ENCODE measurements at regions not wholly inside any gene's neighbourhood (a gene's known extent, or its start where the extent isn't known, plus 50 kb on each side); places are given as distances from the start of the nearest gene placed in this dataset.

DNA sequence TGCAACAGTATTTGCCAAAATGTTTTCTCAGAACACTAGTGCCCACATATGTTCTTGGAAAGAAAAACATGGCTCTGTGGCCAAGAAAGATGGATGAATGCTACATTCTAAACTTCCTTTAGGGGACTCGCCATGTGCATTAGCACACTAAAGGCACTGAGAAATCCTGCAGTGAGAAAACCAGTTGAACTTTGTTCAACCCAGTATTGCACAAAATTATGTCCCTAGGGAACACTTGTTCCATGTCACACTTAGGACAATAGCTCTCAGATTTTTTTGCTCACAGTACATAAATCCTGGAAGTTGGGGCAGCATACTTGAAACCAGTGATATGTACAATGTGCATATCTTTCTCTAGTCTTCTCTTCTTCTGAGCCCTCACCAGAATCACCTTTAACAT, 96.6 kb downstream of the ADRB2 start (continued):
- TF ChIP-seq MAFK (IDR thresholded peaks at IDR 0.05; ENCODE audit: low read depth, low read length) (no peak), SP1 (IDR thresholded peaks at IDR 0.05; ENCODE audit: low read depth, low read length) (no peak)

Measured in H1 (cell line).